Uterus (tissue), 3 donors: ENCODE measurements at regions not wholly inside any gene's neighbourhood (a gene's known extent, or its start where the extent isn't known, plus 50 kb on each side); places are given as distances from the start of the nearest gene placed in this dataset.

Source experiments
- DNase-seq, 2 donors: peaks; one replicate each; pipeline ENCODE4 v3.0.0-alpha.2; 2019 to 2020
- H3K27ac ChIP-seq, 2 donors: fragments of 200-600 bp; sonication (generic); 1 replicate in 1 of 2; 2 replicates in 1 of 2; pipeline ENCODE4 v1.5.1; 2016 to 2018
- H3K27me3 ChIP-seq, 2 donors: fragments of 200-600 bp; sonication (generic); one replicate each; pipeline ENCODE4 v1.5.1; 2018 to 2019; ENCODE audit warnings: control low read depth in 1 of 2
- H3K36me3 ChIP-seq, 2 donors: fragments of 200-600 bp; sonication (generic); one replicate each; pipeline ENCODE4 v1.5.1; 2019; ENCODE audit warnings: control low read depth in 1 of 2
- H3K4me1 ChIP-seq, 2 donors: fragments of 200-600 bp; sonication (generic); one replicate each; pipeline ENCODE4 v1.5.1; 2018 to 2019; ENCODE audit warnings: control low read depth in 1 of 2
- H3K4me3 ChIP-seq, 2 donors: fragments of 200-600 bp; sonication (generic); 1 replicate in 1 of 2; 2 replicates in 1 of 2; pipeline ENCODE4 v1.5.1; 2018 to 2019; ENCODE audit warnings: mild to moderate bottlenecking in 1 of 2
- H3K9me3 ChIP-seq, 2 donors: fragments of 200-600 bp; sonication (generic); one replicate each; pipeline ENCODE4 v1.5.1; 2019; ENCODE audit warnings: control low read depth in 1 of 2
- POLR2A ChIP-seq, 2 donors: fragments of 450-650 bp; IDR thresholded peaks; one replicate each; pipeline ENCODE4 v1.6.1; 2016; ENCODE audit warnings: antibody characterized with exemption in 2 of 2, mild to moderate bottlenecking in 1 of 2, moderate library complexity in 1 of 2
- intact Hi-C: fragments of 100-400 bp; cut with DNase I; formaldehyde crosslinking; loops from one replicate; pipeline ENCODE4 v1.15.1; 2023; ENCODE audit warnings: low total_unique reads
- TF ChIP-seq, protein P1 (sequence below), 4 experiments: fragments of 200-600 bp in 2 of 4; fragments of 450-650 bp in 2 of 4; sonication (generic) in 2 of 4; IDR thresholded peaks; one replicate each; pipeline ENCODE4 v1.5.1; 2016 to 2019; ENCODE audit warnings: antibody characterized with exemption in 4 of 4, mild to moderate bottlenecking in 2 of 4, moderate library complexity in 1 of 4
- donor health status: DM: yes; HTN: yes; CAD: no.

DNA sequence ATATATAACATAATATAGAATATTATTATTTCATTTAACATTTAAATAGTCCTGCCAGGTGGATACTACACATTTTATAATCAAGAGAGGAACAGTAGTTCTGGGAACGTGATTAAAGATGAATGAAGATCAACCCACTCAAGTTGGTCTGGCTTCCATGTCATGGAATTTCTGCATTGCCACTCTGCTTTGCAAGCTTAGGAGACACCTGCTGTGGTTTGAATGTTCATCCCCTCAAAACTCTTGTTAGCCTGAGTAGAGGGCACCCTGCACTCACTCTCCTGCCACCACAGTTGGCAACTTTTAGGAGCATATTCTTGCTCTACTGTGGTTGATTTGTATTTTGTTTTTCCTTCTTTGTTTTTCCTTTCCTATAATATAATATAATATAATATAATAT, 153.2 kb downstream of the GLUL start:
- DNase-seq = no peak
- H3K36me3 ChIP-seq = no peaks in the 10 kb centered on the region
- H3K9me3 ChIP-seq = no peaks in the 10 kb centered on the region
- no peak overlapping the region for H3K4me3 ChIP-seq
- H3K4me1 ChIP-seq = no peaks in the 10 kb centered on the region
- no peaks in the 10 kb centered on the region for H3K27me3 ChIP-seq
- no peak overlapping the region for H3K27ac ChIP-seq
- intact Hi-C loops = no loop called here
- TF ChIP-seq, protein P1, sequence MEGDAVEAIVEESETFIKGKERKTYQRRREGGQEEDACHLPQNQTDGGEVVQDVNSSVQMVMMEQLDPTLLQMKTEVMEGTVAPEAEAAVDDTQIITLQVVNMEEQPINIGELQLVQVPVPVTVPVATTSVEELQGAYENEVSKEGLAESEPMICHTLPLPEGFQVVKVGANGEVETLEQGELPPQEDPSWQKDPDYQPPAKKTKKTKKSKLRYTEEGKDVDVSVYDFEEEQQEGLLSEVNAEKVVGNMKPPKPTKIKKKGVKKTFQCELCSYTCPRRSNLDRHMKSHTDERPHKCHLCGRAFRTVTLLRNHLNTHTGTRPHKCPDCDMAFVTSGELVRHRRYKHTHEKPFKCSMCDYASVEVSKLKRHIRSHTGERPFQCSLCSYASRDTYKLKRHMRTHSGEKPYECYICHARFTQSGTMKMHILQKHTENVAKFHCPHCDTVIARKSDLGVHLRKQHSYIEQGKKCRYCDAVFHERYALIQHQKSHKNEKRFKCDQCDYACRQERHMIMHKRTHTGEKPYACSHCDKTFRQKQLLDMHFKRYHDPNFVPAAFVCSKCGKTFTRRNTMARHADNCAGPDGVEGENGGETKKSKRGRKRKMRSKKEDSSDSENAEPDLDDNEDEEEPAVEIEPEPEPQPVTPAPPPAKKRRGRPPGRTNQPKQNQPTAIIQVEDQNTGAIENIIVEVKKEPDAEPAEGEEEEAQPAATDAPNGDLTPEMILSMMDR (IDR thresholded peaks at IDR 0.05) = no peak
- no peak for TF ChIP-seq POLR2A (IDR thresholded peaks at IDR 0.05)

DNA sequence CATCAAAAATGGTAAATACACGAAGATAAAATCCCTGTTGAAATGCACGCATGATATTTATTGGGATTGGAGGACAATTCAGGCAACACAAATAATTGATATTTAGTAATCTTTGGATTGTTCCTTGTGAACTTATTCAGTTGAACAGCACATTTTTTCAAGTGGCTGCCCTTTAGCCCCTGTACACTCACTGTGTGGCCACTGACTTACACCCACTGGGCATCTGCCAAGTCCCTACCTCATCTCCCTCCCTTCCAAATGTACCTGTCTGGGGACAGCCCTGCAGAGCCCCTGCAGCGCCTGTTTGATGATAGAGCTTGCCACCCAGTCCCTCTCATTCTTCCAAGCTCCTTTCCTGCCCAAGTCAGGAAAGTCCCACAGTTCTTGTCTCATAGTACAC, 154.3 kb downstream of the GLUL start:
- Histone ChIP-seq H3K27me3 (no peaks in the 10 kb centered on the region), H3K4me1 (no peaks in the 10 kb centered on the region), H3K4me3 (no peak overlapping the region), H3K27ac (no peak overlapping the region), H3K36me3 (no peaks in the 10 kb centered on the region), H3K9me3 (no peaks in the 10 kb centered on the region)
- DNase-seq = no peak
- intact Hi-C loops = no loop called here
- no peak for TF ChIP-seq POLR2A (IDR thresholded peaks at IDR 0.05)

DNA sequence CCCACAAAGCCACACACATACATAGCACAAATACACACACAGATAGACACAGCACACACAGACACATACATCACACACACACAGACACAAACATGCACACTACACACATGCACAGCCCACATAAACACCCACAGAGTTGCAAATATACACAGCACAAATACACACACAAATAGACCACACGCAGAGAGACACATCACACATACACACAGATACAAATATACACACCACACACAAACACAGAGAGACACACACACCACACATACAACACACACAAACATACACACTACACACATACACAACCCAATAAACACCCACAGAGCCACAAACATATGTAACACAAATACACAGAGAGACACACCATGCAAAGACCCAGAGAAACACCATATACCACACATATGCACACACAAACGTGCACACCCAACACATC, 154.9 kb downstream of the GLUL start:
- TF ChIP-seq, protein P1 (IDR thresholded peaks at IDR 0.05) = no peak
- TF ChIP-seq POLR2A (IDR thresholded peaks at IDR 0.05) = no peak
- DNase-seq = no peak
- no peak overlapping the region for H3K27ac ChIP-seq
- H3K36me3 ChIP-seq = no peaks in the 10 kb centered on the region
- no peak overlapping the region for H3K4me3 ChIP-seq
- no peaks in the 10 kb centered on the region for H3K4me1 ChIP-seq
- H3K9me3 ChIP-seq = no peaks in the 10 kb centered on the region
- intact Hi-C loops = no loop called here
- H3K27me3 ChIP-seq = no peaks in the 10 kb centered on the region

DNA sequence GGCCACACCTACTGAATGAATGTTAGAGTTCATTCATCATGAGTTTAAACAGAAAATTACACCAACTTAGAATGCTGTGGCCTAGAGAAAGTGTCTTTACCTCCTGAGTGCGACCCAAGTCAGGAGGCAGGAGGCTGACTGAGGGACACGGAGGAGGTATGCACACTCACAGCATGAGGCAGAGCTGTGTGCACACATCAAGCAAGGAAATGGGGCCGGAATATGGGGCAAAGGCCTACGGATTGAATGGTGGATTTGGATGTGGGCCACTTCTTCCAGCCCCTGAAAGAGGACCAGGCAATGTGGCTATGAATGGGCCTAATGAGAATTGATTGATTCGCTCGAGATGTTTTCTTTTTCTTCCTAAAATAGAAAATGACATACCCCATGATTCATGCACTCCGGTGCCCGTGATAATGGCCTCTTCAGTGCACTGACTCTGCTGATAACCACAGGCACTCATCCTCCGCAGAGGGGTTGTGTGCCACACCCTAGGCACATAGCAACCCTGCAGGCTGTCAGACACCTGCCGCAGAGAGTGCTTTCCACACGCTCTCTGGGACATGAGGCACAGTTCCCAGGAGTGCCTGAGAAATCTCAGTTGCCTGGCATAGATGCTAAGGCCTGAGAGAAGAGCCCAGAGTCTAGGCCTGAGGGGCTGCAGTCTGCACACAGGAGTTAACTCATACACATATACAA, 155.5 kb downstream of the GLUL start:
- TF ChIP-seq POLR2A (IDR thresholded peaks at IDR 0.05) = no peak
- TF ChIP-seq, protein P1 (IDR thresholded peaks at IDR 0.05) = no peak
- H3K27me3 ChIP-seq = no peaks in the 10 kb centered on the region
- no peak for DNase-seq
- H3K9me3 ChIP-seq = no peaks in the 10 kb centered on the region
- no peaks in the 10 kb centered on the region for H3K36me3 ChIP-seq
- no peaks in the 10 kb centered on the region for H3K4me1 ChIP-seq
- intact Hi-C loops = no loop called here
- no peak overlapping the region for H3K27ac ChIP-seq
- no peak overlapping the region for H3K4me3 ChIP-seq

DNA sequence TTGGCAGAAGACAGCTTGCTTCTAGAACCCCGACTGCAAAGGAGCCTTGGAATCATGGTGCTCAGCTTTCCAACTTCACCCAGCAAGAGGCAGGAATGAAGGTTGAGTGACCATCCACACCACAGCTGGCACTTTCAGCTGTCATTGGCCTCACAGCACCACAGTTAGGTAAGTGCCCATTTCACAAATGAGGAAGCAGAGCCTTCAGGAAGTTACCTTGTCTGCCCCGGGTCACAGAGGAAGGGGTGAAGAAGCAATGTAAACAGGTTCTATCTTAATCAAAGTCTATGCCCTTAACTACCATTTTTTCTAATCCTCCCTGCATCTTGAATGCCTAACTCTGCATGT, 156.0 kb downstream of the GLUL start:
- Histone ChIP-seq H3K9me3 (no peaks in the 10 kb centered on the region), H3K4me1 (no peaks in the 10 kb centered on the region), H3K27ac (no peak overlapping the region), H3K27me3 (no peaks in the 10 kb centered on the region), H3K4me3 (no peak overlapping the region), H3K36me3 (no peaks in the 10 kb centered on the region)
- TF ChIP-seq, protein P1 (IDR thresholded peaks at IDR 0.05) = no peak
- no peak for TF ChIP-seq POLR2A (IDR thresholded peaks at IDR 0.05)
- DNase-seq = no peak
- intact Hi-C loops = no loop called here
